Fibroblast of villous mesenchyme (primary cell): ENCODE measurements at regions not wholly inside any gene's neighbourhood (a gene's known extent, or its start where the extent isn't known, plus 50 kb on each side); places are given as distances from the start of the nearest gene placed in this dataset.

Experiments used
- DNase-seq: peaks from one replicate; pipeline ENCODE4 v3.0.0-alpha.2; 2010; ENCODE audit warnings: low read depth
- H3K4me3 ChIP-seq: 2 replicates; pipeline ENCODE4 v1.5.1; 2011; ENCODE audit warnings: low read depth, mild to moderate bottlenecking, low read length
- CTCF ChIP-seq: IDR thresholded peaks from 2 replicates; pipeline ENCODE4 v1.5.1; 2012; ENCODE audit warnings: low read depth, mild to moderate bottlenecking, low read length; ENCODE audit not compliant: insufficient read depth

DNA sequence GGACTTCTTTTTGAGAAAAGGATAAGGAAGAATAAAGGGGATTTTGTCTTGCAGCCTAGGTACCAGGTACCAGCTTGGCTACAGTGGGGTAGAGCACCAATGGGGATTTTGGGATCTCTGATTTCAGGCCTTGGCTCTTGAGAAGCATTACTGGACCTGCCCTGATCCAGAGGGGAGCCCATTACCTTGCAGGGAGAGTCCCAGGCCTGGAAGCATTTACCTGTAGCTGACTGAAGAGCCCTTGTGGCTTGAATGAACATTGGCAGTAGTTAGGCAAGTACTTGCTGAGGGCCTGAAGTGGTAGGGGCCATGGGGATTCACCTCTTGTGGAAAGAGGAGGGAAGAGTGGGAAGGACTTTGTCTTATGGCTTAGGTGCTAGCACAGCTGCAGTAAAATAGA is 308.2 kb upstream of the FBXO33 start:
- H3K4me3 ChIP-seq, result no peak overlapping the region
- no peak for DNase-seq
- no peak for TF ChIP-seq CTCF

DNA sequence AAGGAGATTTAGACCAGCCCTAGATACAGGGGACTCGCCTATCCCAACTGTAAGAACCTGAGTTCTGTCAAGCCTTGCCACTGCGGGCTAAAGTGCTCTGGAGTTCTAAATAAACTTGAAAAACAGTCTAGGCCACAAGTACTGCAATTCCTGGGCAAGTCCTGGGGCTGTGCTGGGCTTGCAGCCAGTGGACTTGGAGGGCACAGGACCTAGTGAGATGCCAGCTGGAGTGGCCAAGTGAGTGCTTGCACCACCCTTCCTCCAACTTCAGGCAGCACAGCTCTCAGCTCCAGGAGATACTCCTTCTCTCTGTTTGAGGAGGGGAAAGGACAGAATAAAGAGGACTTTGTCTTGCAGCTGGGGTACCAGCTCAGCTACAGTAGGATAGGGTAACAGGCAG is 307.6 kb upstream of the FBXO33 start:
- no peak overlapping the region for H3K4me3 ChIP-seq
- no peak for TF ChIP-seq CTCF
- no peak for DNase-seq

- H3K4me3 ChIP-seq, result no peak overlapping the region
- TF ChIP-seq CTCF, result no peak
- no peak for DNase-seq
Observed at GRCh38 chr14:39734306-39734705, 302.1 kb upstream of the FBXO33 start.

GRCh38 chr14:39733741-39734140 is 301.5 kb upstream of the FBXO33 start:
- TF ChIP-seq CTCF, result no peak
- no peak overlapping the region for H3K4me3 ChIP-seq
- DNase-seq, result no peak

DNA sequence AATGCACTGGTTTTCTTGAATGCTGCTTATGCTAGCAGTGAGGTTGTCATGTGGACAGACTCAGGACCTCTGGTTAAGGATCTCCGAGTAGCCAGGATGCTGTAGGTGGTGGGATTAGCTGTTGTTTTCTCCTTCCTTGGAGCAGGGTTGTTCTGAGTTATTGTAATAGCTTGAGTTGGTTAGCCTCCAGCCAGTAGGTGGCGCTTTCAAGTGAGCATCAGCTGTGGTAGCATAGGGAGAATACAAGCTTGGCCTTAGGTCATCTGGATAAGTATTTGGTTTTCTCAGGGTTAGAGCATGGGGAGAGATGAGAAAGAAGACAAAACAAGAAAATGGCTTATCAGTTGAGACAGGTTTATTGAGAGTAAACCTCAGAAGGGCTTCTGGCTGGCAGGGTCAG is 299.7 kb upstream of the FBXO33 start:
- DNase-seq, result no peak
- H3K4me3 ChIP-seq, result no peak overlapping the region
- no peak for TF ChIP-seq CTCF

- H3K4me3 ChIP-seq, result no peak overlapping the region
- TF ChIP-seq CTCF, result no peak
- DNase-seq, result no peak
Observed at GRCh38 chr14:39726563-39726962, 294.3 kb upstream of the FBXO33 start.

DNA sequence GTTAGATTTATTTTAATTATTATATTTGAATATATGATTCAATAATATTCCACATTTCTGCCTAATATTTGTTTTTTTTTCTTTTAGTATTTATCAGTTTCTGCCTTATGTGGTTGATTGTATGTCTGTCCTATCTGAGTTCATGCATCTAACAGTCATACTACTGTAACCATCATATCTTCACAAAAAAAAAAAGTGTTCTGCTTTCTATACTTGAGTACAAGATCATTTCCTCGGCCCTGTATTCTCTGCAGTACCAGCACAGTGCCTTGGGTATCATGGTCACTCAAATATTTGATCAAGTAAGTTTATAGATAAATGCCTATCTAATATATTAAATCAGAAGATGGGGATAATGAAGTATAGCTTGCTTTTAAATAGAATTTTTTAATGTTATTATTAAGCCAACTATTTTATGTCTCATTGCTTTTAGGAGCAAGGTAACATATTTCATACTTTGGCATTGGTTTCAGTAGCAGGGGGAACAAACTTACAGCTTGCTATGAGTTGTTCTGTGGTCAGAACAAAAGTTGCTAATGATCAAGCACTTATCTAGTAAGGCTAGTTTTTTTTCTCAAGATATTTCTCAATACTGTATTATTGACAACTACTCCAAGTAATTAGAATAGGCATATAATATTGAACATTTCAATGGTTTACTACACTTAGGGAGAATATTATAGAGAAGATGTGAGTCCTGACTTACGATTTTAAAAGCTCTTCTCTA is 290.5 kb upstream of the FBXO33 start:
- no peak for DNase-seq
- no peak overlapping the region for H3K4me3 ChIP-seq
- no peak for TF ChIP-seq CTCF
